ENCODE measurements at regions not wholly inside any gene's neighbourhood (a gene's known extent, or its start where the extent isn't known, plus 50 kb on each side); places are given as distances from the start of the nearest gene placed in this dataset.

GRCh38 chr4:110944501-110944900, 321.6 kb upstream of the PITX2 start:
- no peak for TF ChIP-seq FOXM1 (IDR thresholded peaks at IDR 0.05; ENCODE audit: borderline replicate concordance)
- no peak for TF ChIP-seq BHLHE40 (IDR thresholded peaks at IDR 0.05; ENCODE audit: borderline replicate concordance)
- no peak for TF ChIP-seq SP1 (IDR thresholded peaks at IDR 0.05)
- TF ChIP-seq SUZ12 (IDR thresholded peaks at IDR 0.05): no peak
- TF ChIP-seq ZNF384 (IDR thresholded peaks at IDR 0.05): no peak
- no peak for TF ChIP-seq TARDBP (IDR thresholded peaks at IDR 0.05)
- no peak for TF ChIP-seq ELF4 (IDR thresholded peaks at IDR 0.05)

Measured in HEK293T (cell line).